Esophagus squamous epithelium (tissue), 4 donors: ENCODE measurements at regions not wholly inside any gene's neighbourhood (a gene's known extent, or its start where the extent isn't known, plus 50 kb on each side); places are given as distances from the start of the nearest gene placed in this dataset.

Experiments used
- POLR2A ChIP-seq, 4 donors: fragments of 450-650 bp; IDR thresholded peaks; one replicate each; pipeline ENCODE4 v1.6.1; 2017; ENCODE audit warnings: antibody characterized with exemption in 4 of 4, mild to moderate bottlenecking in 4 of 4, moderate library complexity in 3 of 4
- TF ChIP-seq, protein P1 (sequence below), 6 experiments: fragments of 450-650 bp in 4 of 6; fragments of 200-600 bp in 2 of 6; sonication (generic) in 2 of 6; IDR thresholded peaks; one replicate each; pipeline ENCODE4 v1.5.1; 2016 to 2019; ENCODE audit warnings: antibody characterized with exemption in 6 of 6, mild to moderate bottlenecking in 4 of 6, moderate library complexity in 4 of 6

DNA sequence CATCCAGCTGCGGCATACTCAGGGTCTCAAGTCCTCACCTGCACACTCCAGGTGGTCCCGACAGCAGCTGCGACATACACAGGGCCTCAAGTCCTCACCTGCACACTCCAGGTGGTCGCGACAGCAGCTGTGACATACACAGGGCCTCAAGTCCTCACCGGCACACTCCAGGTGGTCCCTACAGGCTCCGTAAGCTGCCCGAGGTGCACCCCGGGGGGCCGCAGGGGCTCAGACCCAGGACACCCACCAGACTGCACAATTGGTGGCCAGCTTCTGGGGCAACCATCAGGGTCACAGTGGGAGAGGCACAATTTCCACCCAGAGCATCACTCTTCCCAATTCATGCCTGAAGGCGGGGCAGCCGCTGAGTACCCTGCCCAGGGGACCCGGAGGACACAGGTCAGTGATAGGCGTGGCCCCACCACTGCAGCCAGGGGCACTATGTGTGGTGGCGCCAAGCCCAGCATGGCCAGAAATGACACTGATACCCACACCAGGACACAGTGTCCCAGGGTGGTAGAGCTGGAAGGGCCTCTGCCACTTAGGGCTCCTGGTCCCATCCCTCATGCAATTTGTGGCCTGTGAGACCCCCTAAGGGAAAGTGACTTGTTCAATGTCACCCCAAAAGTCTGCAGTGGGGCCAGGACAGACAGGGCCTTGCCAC lies 57.5 kb upstream of the ZNF469 start:
- TF ChIP-seq, protein P1, sequence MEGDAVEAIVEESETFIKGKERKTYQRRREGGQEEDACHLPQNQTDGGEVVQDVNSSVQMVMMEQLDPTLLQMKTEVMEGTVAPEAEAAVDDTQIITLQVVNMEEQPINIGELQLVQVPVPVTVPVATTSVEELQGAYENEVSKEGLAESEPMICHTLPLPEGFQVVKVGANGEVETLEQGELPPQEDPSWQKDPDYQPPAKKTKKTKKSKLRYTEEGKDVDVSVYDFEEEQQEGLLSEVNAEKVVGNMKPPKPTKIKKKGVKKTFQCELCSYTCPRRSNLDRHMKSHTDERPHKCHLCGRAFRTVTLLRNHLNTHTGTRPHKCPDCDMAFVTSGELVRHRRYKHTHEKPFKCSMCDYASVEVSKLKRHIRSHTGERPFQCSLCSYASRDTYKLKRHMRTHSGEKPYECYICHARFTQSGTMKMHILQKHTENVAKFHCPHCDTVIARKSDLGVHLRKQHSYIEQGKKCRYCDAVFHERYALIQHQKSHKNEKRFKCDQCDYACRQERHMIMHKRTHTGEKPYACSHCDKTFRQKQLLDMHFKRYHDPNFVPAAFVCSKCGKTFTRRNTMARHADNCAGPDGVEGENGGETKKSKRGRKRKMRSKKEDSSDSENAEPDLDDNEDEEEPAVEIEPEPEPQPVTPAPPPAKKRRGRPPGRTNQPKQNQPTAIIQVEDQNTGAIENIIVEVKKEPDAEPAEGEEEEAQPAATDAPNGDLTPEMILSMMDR (IDR thresholded peaks at IDR 0.05), result no peak
- no peak for TF ChIP-seq POLR2A (IDR thresholded peaks at IDR 0.05)
